GM12878 (cell line): ENCODE measurements at regions not wholly inside any gene's neighbourhood (a gene's known extent, or its start where the extent isn't known, plus 50 kb on each side); places are given as distances from the start of the nearest gene placed in this dataset.

ENCODE experiments used
- ATAC-seq: fragments of 200-7000 bp; cut with Tn5 transposase; 3 replicates; pipeline ENCODE4 v1.9.1; 2020; ENCODE audit warnings: mild to moderate bottlenecking, moderate library complexity
- BruUV-seq: library from RNA; stranded (reverse); fragments of 400-500 nt; replicated peaks from 2 replicates; lab custom pipeline; 2021; lab: Mats Ljungman, UMichigan
- CTCF ChIA-PET: fragments of 300-600 bp; sonication (Branson Sonifier 250); formaldehyde crosslinking; extraction: SDS; loops from one replicate; lab custom pipeline; 2021; ENCODE audit warnings: inconsistent platforms; lab: Yijun Ruan, JAX
- POLR2A ChIA-PET: fragments of 350-600 bp; formaldehyde crosslinking; extraction: SDS; loops from one replicate; lab custom pipeline; 2021; ENCODE audit warnings: inconsistent platforms; lab: Charles Lee
- RAD21 ChIA-PET: fragments of 300-600 bp; sonication (Branson Sonifier 250); formaldehyde crosslinking; loops from one replicate; lab custom pipeline; 2023; ENCODE audit warnings: antibody characterized with exemption; ENCODE audit not compliant: unreplicated experiment; lab: Charles Lee
- SMC1A ChIA-PET: fragments of 300-600 bp; sonication (Branson Sonifier 250); formaldehyde crosslinking; loops from one replicate; lab custom pipeline; 2023; ENCODE audit not compliant: unreplicated experiment, uncharacterized antibody; lab: Charles Lee
- DNase-seq: peaks from one replicate; pipeline ENCODE4 v3.0.0-alpha.2; 2011; ENCODE audit warnings: low read depth, low spot score
- FAIRE-seq: peaks from 3 replicates; lab custom pipeline; 2011; peaks lifted over from hg19 to GRCh38; lab: Jason Lieb, UNC
- H2AFZ ChIP-seq: 2 replicates; pipeline ENCODE4 v1.6.0; 2011; ENCODE audit warnings: low read depth, low read length, control low read depth; ENCODE audit not compliant: control insufficient read depth
- H3K27ac ChIP-seq: 2 replicates; pipeline ENCODE4 v1.5.1; 2011; ENCODE audit warnings: control low read depth; ENCODE audit not compliant: control insufficient read depth, insufficient read depth
- H3K27me3 ChIP-seq, 2 experiments: replicated peaks in 1 of 2; 2 replicates each; pipeline versions ENCODE4 v1.6.0 to v1.6.1; 2011; ENCODE audit warnings: low read length in 1 of 2; ENCODE audit not compliant: control insufficient read depth in 2 of 2, insufficient read depth in 2 of 2
- H3K36me3 ChIP-seq, 2 experiments: 2 replicates each; pipeline ENCODE4 v1.5.1; 2011; ENCODE audit warnings: low read length in 1 of 2; ENCODE audit not compliant: control insufficient read depth in 2 of 2, insufficient read depth in 2 of 2
- H3K4me1 ChIP-seq: 2 replicates; pipeline ENCODE4 v1.6.1; 2011; ENCODE audit warnings: mild to moderate bottlenecking, low read length, moderate library complexity, mixed read lengths; ENCODE audit not compliant: control insufficient read depth, insufficient read depth
- H3K4me2 ChIP-seq: 2 replicates; pipeline ENCODE4 v1.6.0; 2011; ENCODE audit warnings: control low read depth; ENCODE audit not compliant: control insufficient read depth, insufficient read depth
- H3K4me3 ChIP-seq: fragments of 200-600 bp; sonication (generic); 2 replicates; pipeline ENCODE4 v1.5.1; 2016
- H3K79me2 ChIP-seq: 2 replicates; pipeline ENCODE4 v1.6.0; 2011; ENCODE audit warnings: low read length; ENCODE audit not compliant: control insufficient read depth, insufficient read depth
- H3K9ac ChIP-seq: 2 replicates; pipeline ENCODE4 v1.8.0; 2011; ENCODE audit warnings: low read length, control low read depth, mixed read lengths; ENCODE audit not compliant: control insufficient read depth, insufficient read depth
- H3K9me3 ChIP-seq: replicated peaks from 3 replicates; pipeline ENCODE4 v1.5.1; 2011; ENCODE audit warnings: mild to moderate bottlenecking, low read length; ENCODE audit not compliant: control insufficient read depth, insufficient read depth
- H4K20me1 ChIP-seq: 2 replicates; pipeline ENCODE4 v1.6.0; 2011; ENCODE audit not compliant: control insufficient read depth, insufficient read depth
- BACH1 ChIP-seq: fragments of 450-650 bp; IDR thresholded peaks from 2 replicates; pipeline ENCODE4 v1.6.1; 2017; ENCODE audit warnings: mild to moderate bottlenecking, borderline replicate concordance
- ESRRA ChIP-seq: IDR thresholded peaks from 2 replicates; pipeline ENCODE4 v1.6.1; 2012; ENCODE audit warnings: mild to moderate bottlenecking, low read length, improper control_type of control experiment
- GATAD2B ChIP-seq: fragments of 450-650 bp; conservative IDR thresholded peaks from 2 replicates; pipeline ENCODE4 v1.6.1; 2017; ENCODE audit warnings: low read depth, mild to moderate bottlenecking, moderate library complexity
- MEF2B ChIP-seq: fragments of 450-650 bp; IDR thresholded peaks from 2 replicates; pipeline ENCODE4 v1.6.1; 2018; ENCODE audit warnings: mild to moderate bottlenecking, moderate library complexity; ENCODE audit not compliant: partially characterized antibody, poor library complexity, severe bottlenecking
- MTA2 ChIP-seq: fragments of 450-650 bp; IDR thresholded peaks from 2 replicates; pipeline ENCODE4 v1.6.1; 2016; ENCODE audit warnings: low read depth, mild to moderate bottlenecking, moderate library complexity
- MXI1 ChIP-seq: fragments of 150-350 bp; IDR thresholded peaks from 2 replicates; pipeline ENCODE4 v1.6.1; 2011; ENCODE audit warnings: low read depth, mild to moderate bottlenecking, inconsistent platforms, low read length, improper control_type of control experiment
- PKNOX1 ChIP-seq: fragments of 450-650 bp; IDR thresholded peaks from 2 replicates; pipeline ENCODE4 v1.6.1; 2016; ENCODE audit warnings: mild to moderate bottlenecking
- RBBP5 ChIP-seq: fragments of 200-600 bp; sonication (generic); conservative IDR thresholded peaks from 2 replicates; pipeline ENCODE4 v1.6.1; 2016
- ZBTB40 ChIP-seq: fragments of 450-650 bp; IDR thresholded peaks from 2 replicates; pipeline ENCODE4 v1.6.1; 2016; ENCODE audit warnings: mild to moderate bottlenecking, moderate library complexity, borderline replicate concordance
- ZNF24 ChIP-seq: fragments of 450-650 bp; IDR thresholded peaks from 2 replicates; pipeline ENCODE4 v1.6.1; 2017; ENCODE audit warnings: antibody characterized with exemption, mild to moderate bottlenecking
- WGBS: methylation state at CpG from one replicate; pipeline ENCODE4 v1.1.6; 2016; ENCODE audit warnings: low lambda C conversion rate; ENCODE audit not compliant: insufficient replicate concordance, insufficient coverage; ENCODE audit errors: missing lambda C conversion rate; 5-methylcytosine and 5-hydroxymethylcytosine counted together
- in situ Hi-C: fragments of 300-500 bp; cut with MboI; formaldehyde crosslinking; loops from 9 replicates; pipeline ENCODE4 v1.14.3; 2018; ENCODE audit warnings: mixed read lengths
- intact Hi-C: fragments of 100-400 bp; cut with micrococcal nuclease; formaldehyde crosslinking; loops from one replicate; pipeline ENCODE4 v1.14.2; 2022; ENCODE audit not compliant: unreplicated experiment

GRCh38 chr15:95489103-95489502 is 841.4 kb upstream of the NR2F2 start:
- no peaks in the 10 kb centered on the region for H3K36me3 ChIP-seq
- in situ Hi-C loops (no loop called here), intact Hi-C loops (no loop called here)
- H3K4me3 ChIP-seq: no peak overlapping the region
- CTCF ChIA-PET: interaction anchor here (0.6 to 1.2 kb wide), 2 partner anchors 11 to 13 kb away, joined by 3 read pairs; no protein-coding TSS in a partner anchor
- H3K27ac ChIP-seq: no peak overlapping the region
- H4K20me1 ChIP-seq: no peaks in the 10 kb centered on the region
- no peak for DNase-seq
- H3K9me3 ChIP-seq: no peaks in the 10 kb centered on the region
- ATAC-seq: no peak
- 73% methylated on average over 5 of the region's 5 CpGs for WGBS
- no peak overlapping the region for H3K4me2 ChIP-seq
- no peaks in the 10 kb centered on the region for H3K27me3 ChIP-seq
- no peak overlapping the region for H2AFZ ChIP-seq
- no peaks in the 10 kb centered on the region for H3K79me2 ChIP-seq
- TF ChIP-seq MXI1 (no peak), GATAD2B (no peak), PKNOX1 (no peak), ESRRA (no peak), ZNF24 (no peak), RBBP5 (no peak), MEF2B (no peak), BACH1 (no peak), ZBTB40 (no peak), MTA2 (no peak)
- TF ChIP-seq, all 136 proteins: peak for 0
- ChIA-PET SMC1A (interaction anchor here (0.6 to 1.1 kb wide), 3 partner anchors 9 to 14 kb away, joined by 3 to 4 read pairs (median 3); no protein-coding TSS in a partner anchor), POLR2A (no interaction called here), RAD21 (no interaction called here)
- BruUV-seq: no TSS peak
- FAIRE-seq: no peak
- H3K4me1 ChIP-seq: no peaks in the 10 kb centered on the region
- H3K9ac ChIP-seq: no peak overlapping the region
